B cell (primary cell): ENCODE measurements at regions not wholly inside any gene's neighbourhood (a gene's known extent, or its start where the extent isn't known, plus 50 kb on each side); places are given as distances from the start of the nearest gene placed in this dataset.

Source experiments
- ATAC-seq: fragments of 200-7000 bp; cut with Tn5 transposase; one replicate; pipeline ENCODE4 v1.10.0; 2021; ENCODE audit warnings: low read depth, mild to moderate bottlenecking, moderate number of reproducible peaks, moderate library complexity
- CTCF ChIA-PET: fragments of 350-600 bp; sonication (Branson Sonifier 250); formaldehyde crosslinking; loops from one replicate; lab custom pipeline; 2021; ENCODE audit warnings: antibody characterized with exemption, inconsistent platforms; lab: Charles Lee
- POLR2A ChIA-PET: fragments of 350-600 bp; sonication (Branson Sonifier 250); formaldehyde crosslinking; loops from one replicate; lab custom pipeline; 2021; ENCODE audit warnings: antibody characterized with exemption; lab: Charles Lee
- DNase-seq: peaks from one replicate; pipeline ENCODE4 v3.0.0; 2013
- H2AFZ ChIP-seq: 2 replicates; pipeline ENCODE4 v1.6.1; 2012; ENCODE audit warnings: mild to moderate bottlenecking, low read depth, low read length; ENCODE audit not compliant: insufficient read depth, poor library complexity, severe bottlenecking
- H3K27ac ChIP-seq, 2 donors: 1 replicate in 1 of 2; 2 replicates in 1 of 2; pipeline ENCODE4 v1.5.1; 2012 to 2013; ENCODE audit warnings: low read length in 2 of 2, mild to moderate bottlenecking in 2 of 2, moderate library complexity in 1 of 2
- H3K27me3 ChIP-seq, 4 experiments: fragments of 200-600 bp in 1 of 4; sonication (generic) in 1 of 4; replicated peaks in 1 of 4; 1 replicate in 2 of 4; 2 replicates in 2 of 4; pipeline versions ENCODE4 v1.6.1 to v1.7.0; 2013 to 2016; ENCODE audit warnings: low read length in 3 of 4, mild to moderate bottlenecking in 2 of 4, mixed read lengths in 1 of 4, moderate library complexity in 1 of 4; ENCODE audit not compliant: insufficient read depth in 4 of 4, control insufficient read depth in 3 of 4; ENCODE audit errors: control extremely low read depth in 1 of 4
- H3K36me3 ChIP-seq, 2 experiments: replicated peaks in 1 of 2; 1 replicate in 1 of 2; 2 replicates in 1 of 2; pipeline versions ENCODE4 v1.6.1 to v1.7.1; 2013; ENCODE audit warnings: low read length in 1 of 2; ENCODE audit not compliant: insufficient read depth in 2 of 2, control insufficient read depth in 1 of 2; ENCODE audit errors: control extremely low read depth in 1 of 2, extremely low read depth in 1 of 2
- H3K4me1 ChIP-seq, 2 donors: fragments of 200-600 bp in 1 of 2; sonication (generic) in 1 of 2; 1 replicate in 1 of 2; 2 replicates in 1 of 2; pipeline versions ENCODE4 v1.5.1 to v1.6.1; 2013 to 2017; ENCODE audit warnings: low read length in 2 of 2; ENCODE audit not compliant: control insufficient read depth in 2 of 2, insufficient read depth in 2 of 2
- H3K4me2 ChIP-seq: replicated peaks from 2 replicates; pipeline ENCODE3; 2012; ENCODE audit warnings: mild to moderate bottlenecking, low read depth, low read length; ENCODE audit not compliant: poor library complexity, severe bottlenecking
- H3K4me3 ChIP-seq, 5 experiments: fragments of 200-600 bp in 1 of 5; sonication (generic) in 1 of 5; 1 replicate in 3 of 5; 2 replicates in 2 of 5; pipeline versions ENCODE4 v1.5.1 to v1.7.0; 2011 to 2016; ENCODE audit warnings: low read length in 4 of 5, mild to moderate bottlenecking in 4 of 5, low read depth in 2 of 5, control low read depth in 1 of 5, moderate library complexity in 1 of 5; ENCODE audit not compliant: insufficient read depth in 1 of 5; ENCODE audit errors: control extremely low read depth in 1 of 5, extremely low read depth in 1 of 5
- H3K79me2 ChIP-seq: fragments of 200-600 bp; sonication (generic); one replicate; pipeline ENCODE4 v1.6.0; 2016; ENCODE audit warnings: low read length; ENCODE audit not compliant: control insufficient read depth, insufficient read depth
- H3K9ac ChIP-seq: fragments of 200-600 bp; sonication (generic); 2 replicates; pipeline ENCODE4 v1.6.1; 2017; ENCODE audit warnings: mild to moderate bottlenecking, low read length, moderate library complexity
- H3K9me3 ChIP-seq, 3 donors: one replicate each; pipeline versions ENCODE4 v1.6.1 to v1.7.1; 2013; ENCODE audit warnings: low read length in 2 of 3; ENCODE audit not compliant: control insufficient read depth in 2 of 3, insufficient read depth in 1 of 3; ENCODE audit errors: control extremely low read depth in 1 of 3
- H4K20me1 ChIP-seq: 2 replicates; pipeline ENCODE4 v1.6.0; 2012; ENCODE audit warnings: mild to moderate bottlenecking, low read length; ENCODE audit not compliant: insufficient read depth, control insufficient read depth, poor library complexity, severe bottlenecking
- H3K27ac Mint-ChIP-seq: one replicate; pipeline ENCODE4 v1.8.0; 2021; ENCODE audit warnings: mixed read lengths
- H3K27me3 Mint-ChIP-seq: one replicate; pipeline ENCODE4 v1.8.0; 2021; ENCODE audit warnings: mixed read lengths
- H3K4me1 Mint-ChIP-seq: one replicate; pipeline ENCODE4 v1.8.0; 2021; ENCODE audit warnings: mixed read lengths
- H3K4me3 Mint-ChIP-seq: one replicate; pipeline ENCODE4 v1.8.0; 2021; ENCODE audit warnings: mixed read lengths
- H3K9me3 Mint-ChIP-seq: one replicate; pipeline ENCODE4 v1.8.0; 2022; ENCODE audit warnings: mixed read lengths; ENCODE audit not compliant: insufficient read depth
- CTCF ChIP-seq: fragments of 200-600 bp; IDR thresholded peaks from one replicate; pipeline ENCODE4 v1.8.0; 2022; ENCODE audit warnings: antibody characterized with exemption, mild to moderate bottlenecking
- EZH2 ChIP-seq: IDR thresholded peaks from 2 replicates; pipeline ENCODE4 v1.6.1; 2012; ENCODE audit warnings: borderline replicate concordance, low read depth, mild to moderate bottlenecking, moderate library complexity, low read length; ENCODE audit not compliant: insufficient read depth, poor library complexity, severe bottlenecking
- WGBS: methylation state at CpG from one replicate; pipeline ENCODE4 v1.1.5; 2013; ENCODE audit warnings: missing lambda C conversion rate; ENCODE audit not compliant: insufficient coverage; 5-methylcytosine and 5-hydroxymethylcytosine counted together
- intact Hi-C: fragments of 100-400 bp; cut with micrococcal nuclease; formaldehyde crosslinking; loops from one replicate; pipeline ENCODE4 v1.10.0; 2022

GRCh38 chr2:234355808-234356365 lies 141.0 kb downstream of the ARL4C start:
- Histone ChIP-seq H3K36me3 (no peaks in the 10 kb centered on the region), H3K79me2 (no peaks in the 10 kb centered on the region), H3K9me3 (peaks cover 0 to 11% (median 3%) of the 10 kb centered on the region in 3 donors), H3K27me3 (peaks cover 0 to 2% (median 0%) of the 10 kb centered on the region in 4 experiments), H3K9ac (no peak overlapping the region), H3K4me2 (no peak overlapping the region), H4K20me1 (no peaks in the 10 kb centered on the region), H3K27ac (no peak overlapping the region), H3K4me1 (peaks cover 9 to 11% of the 10 kb centered on the region in 2 donors), H3K4me3 (no peak overlapping the region), H2AFZ (no peak overlapping the region)
- ChIA-PET POLR2A (no interaction called here), CTCF (interaction anchor here (1.6 kb wide), 1 partner anchor 11 kb away, joined by 3 read pairs; no protein-coding TSS in a partner anchor)
- no peak for TF ChIP-seq EZH2
- no peak for TF ChIP-seq CTCF
- Mint-ChIP-seq H3K27me3 (peaks cover 9% of the 10 kb centered on the region), H3K4me3 (no peak overlapping the region), H3K4me1 (peaks cover 15% of the 10 kb centered on the region), H3K9me3 (peaks cover 16% of the 10 kb centered on the region), H3K27ac (no peak overlapping the region)
- ATAC-seq (no peak), DNase-seq (no peak)
- intact Hi-C loops = no loop called here
- WGBS = 47% methylated on average over 3 of the region's 6 CpGs

GRCh38 chr2:234355021-234355720 lies 141.7 kb downstream of the ARL4C start:
- Mint-ChIP-seq H3K9me3 (peaks cover 16% of the 10 kb centered on the region), H3K27me3 (peaks cover 5% of the 10 kb centered on the region), H3K4me3 (peak overlapping the region; percentile 49), H3K27ac (no peak overlapping the region), H3K4me1 (peaks cover 15% of the 10 kb centered on the region)
- Histone ChIP-seq H3K4me1 (peaks cover 9 to 11% of the 10 kb centered on the region in 2 donors), H2AFZ (peak overlapping the region; percentile 12), H3K4me2 (peak overlapping the region; percentile 48), H3K9ac (no peak overlapping the region), H3K27ac (no peak overlapping the region), H4K20me1 (no peaks in the 10 kb centered on the region), H3K4me3 (no peak overlapping the region), H3K36me3 (no peaks in the 10 kb centered on the region), H3K27me3 (peaks cover 0 to 2% (median 0%) of the 10 kb centered on the region in 4 experiments), H3K9me3 (peaks cover 0 to 11% (median 3%) of the 10 kb centered on the region in 3 donors), H3K79me2 (no peaks in the 10 kb centered on the region)
- WGBS = 56% methylated on average over 9 of the region's 12 CpGs
- ChIA-PET CTCF (no interaction called here), POLR2A (no interaction called here)
- no peak for TF ChIP-seq CTCF
- no peak for TF ChIP-seq EZH2
- intact Hi-C loops = no loop called here
- ATAC-seq (peak; percentile 36), DNase-seq (peak; percentile 60)
